H1 (cell line): ENCODE measurements at regions not wholly inside any gene's neighbourhood (a gene's known extent, or its start where the extent isn't known, plus 50 kb on each side); places are given as distances from the start of the nearest gene placed in this dataset.

Source experiments
- CTCF ChIA-PET: fragments of 300-600 bp; sonication (Branson Sonifier 250); formaldehyde crosslinking; loops from one replicate; lab custom pipeline; 2021; ENCODE audit not compliant: partially characterized antibody; lab: Charles Lee
- POLR2A ChIA-PET: fragments of 300-600 bp; sonication (Branson Sonifier 250); formaldehyde crosslinking; loops from one replicate; lab custom pipeline; 2021; ENCODE audit warnings: inconsistent platforms; ENCODE audit not compliant: partially characterized antibody; lab: Charles Lee
- DNase-seq, 2 experiments: peaks; one replicate each; pipeline versions ENCODE4 v3.0.0 to v3.0.0-alpha.2; 2010 to 2022; ENCODE audit warnings: low spot score in 2 of 2, low read depth in 1 of 2, mixed read lengths in 1 of 2
- FAIRE-seq: peaks from 2 replicates; lab custom pipeline; 2011; peaks lifted over from hg19 to GRCh38; lab: Jason Lieb, UNC
- H2AFZ ChIP-seq: 2 replicates; pipeline ENCODE4 v1.8.1; 2012; ENCODE audit warnings: low read length, inconsistent platforms
- H2AK5ac ChIP-seq: 2 replicates; pipeline ENCODE4 v1.6.1; 2013; ENCODE audit warnings: low read depth, low read length
- H2BK120ac ChIP-seq: replicated peaks from 2 replicates; pipeline ENCODE3; 2013; ENCODE audit warnings: low read depth, low read length, inconsistent platforms
- H2BK12ac ChIP-seq: 2 replicates; pipeline ENCODE4 v1.6.1; 2013; ENCODE audit warnings: low read depth, low read length
- H2BK15ac ChIP-seq: 2 replicates; pipeline ENCODE4 v1.6.1; 2013; ENCODE audit warnings: low read length
- H2BK20ac ChIP-seq: 2 replicates; pipeline ENCODE4 v1.6.1; 2013; ENCODE audit warnings: low read length
- H2BK5ac ChIP-seq: 2 replicates; pipeline ENCODE4 v1.6.1; 2013; ENCODE audit warnings: low read depth, low read length
- H3K14ac ChIP-seq: 2 replicates; pipeline ENCODE4 v1.6.1; 2013; ENCODE audit warnings: inconsistent platforms; ENCODE audit not compliant: insufficient read length
- H3K18ac ChIP-seq: 2 replicates; pipeline ENCODE4 v1.6.1; 2013; ENCODE audit warnings: low read length; ENCODE audit errors: extremely low read depth
- H3K23ac ChIP-seq: 2 replicates; pipeline ENCODE4 v1.6.1; 2013; ENCODE audit warnings: inconsistent platforms; ENCODE audit not compliant: insufficient read length
- H3K23me2 ChIP-seq: 2 replicates; pipeline ENCODE4 v1.6.1; 2013; ENCODE audit warnings: low read depth, low read length
- H3K27ac ChIP-seq: 2 replicates; pipeline ENCODE4 v1.6.1; 2011; ENCODE audit warnings: low read depth, low read length, inconsistent platforms
- H3K27me3 ChIP-seq, 4 experiments: replicated peaks in 1 of 4; 1 replicate in 1 of 4; 2 replicates in 3 of 4; pipeline versions ENCODE4 v1.6.1 to v1.8.1; 2011 to 2013; ENCODE audit warnings: low read length in 3 of 4, mild to moderate bottlenecking in 3 of 4, inconsistent platforms in 2 of 4, mixed read lengths in 2 of 4, moderate library complexity in 1 of 4; ENCODE audit not compliant: control insufficient read depth in 3 of 4, insufficient read depth in 3 of 4; ENCODE audit errors: extremely low read depth in 1 of 4
- H3K36me3 ChIP-seq, 4 experiments: 2 replicates each; pipeline versions ENCODE4 v1.6.1 to v1.8.1; 2011 to 2013; ENCODE audit warnings: mild to moderate bottlenecking in 4 of 4, low read length in 3 of 4, moderate library complexity in 2 of 4, control low read depth in 1 of 4, inconsistent platforms in 1 of 4; ENCODE audit not compliant: insufficient read depth in 4 of 4, control insufficient read depth in 2 of 4
- H3K4ac ChIP-seq: replicated peaks from 2 replicates; pipeline ENCODE3; 2013; ENCODE audit warnings: low read length, low read depth, mixed read lengths, inconsistent platforms; ENCODE audit not compliant: insufficient read length
- H3K4me1 ChIP-seq, 4 experiments: replicated peaks in 1 of 4; 1 replicate in 1 of 4; 2 replicates in 3 of 4; pipeline versions ENCODE4 v1.6.1 to v1.8.1; 2011 to 2013; ENCODE audit warnings: low read length in 3 of 4, inconsistent platforms in 2 of 4, mixed read lengths in 1 of 4; ENCODE audit not compliant: insufficient read depth in 4 of 4, control insufficient read depth in 3 of 4
- H3K4me2 ChIP-seq, 2 experiments: 2 replicates each; pipeline versions ENCODE4 v1.6.1 to v1.8.1; 2011 to 2013; ENCODE audit warnings: low read depth in 2 of 2, low read length in 2 of 2, control low read depth in 1 of 2, inconsistent platforms in 1 of 2, mild to moderate bottlenecking in 1 of 2; ENCODE audit not compliant: insufficient read depth in 1 of 2
- H3K4me3 ChIP-seq, 4 experiments: fragments of 200-600, 300-600 bp in 1 of 4; sonication (generic), shearing (Covaris generic), sonication (Bioruptor Twin) in 1 of 4; 2 replicates each; pipeline versions ENCODE4 v1.5.1 to v1.8.1; 2011 to 2016; ENCODE audit warnings: low read length in 4 of 4, low read depth in 3 of 4, control low read depth in 2 of 4, inconsistent platforms in 2 of 4, mild to moderate bottlenecking in 2 of 4, mixed read lengths in 1 of 4, moderate library complexity in 1 of 4; ENCODE audit not compliant: insufficient read depth in 2 of 4; ENCODE audit errors: extremely low read depth in 1 of 4
- H3K56ac ChIP-seq: replicated peaks from 2 replicates; pipeline ENCODE3; 2013; ENCODE audit warnings: low read depth, mild to moderate bottlenecking, mixed read lengths, low read length, inconsistent platforms; ENCODE audit not compliant: insufficient read length
- H3K79me1 ChIP-seq: 2 replicates; pipeline ENCODE4 v1.6.1; 2013; ENCODE audit warnings: low read depth, low read length, control low read depth
- H3K79me2 ChIP-seq, 2 experiments: 2 replicates each; pipeline versions ENCODE4 v1.6.1 to v1.8.1; 2012 to 2013; ENCODE audit warnings: low read length in 2 of 2, mild to moderate bottlenecking in 2 of 2, inconsistent platforms in 1 of 2; ENCODE audit not compliant: insufficient read depth in 2 of 2, control insufficient read depth in 1 of 2
- H3K9ac ChIP-seq, 4 experiments: replicated peaks in 1 of 4; 1 replicate in 1 of 4; 2 replicates in 3 of 4; pipeline versions ENCODE4 v1.6.1 to v1.8.1; 2011 to 2013; ENCODE audit warnings: low read depth in 3 of 4, low read length in 3 of 4, control low read depth in 2 of 4, mild to moderate bottlenecking in 2 of 4, moderate library complexity in 2 of 4, inconsistent platforms in 1 of 4; ENCODE audit errors: extremely low read depth in 1 of 4
- H3K9me3 ChIP-seq, 2 experiments: 2 replicates each; pipeline versions ENCODE4 v1.6.1 to v1.8.1; 2012 to 2013; ENCODE audit warnings: mild to moderate bottlenecking in 2 of 2, moderate library complexity in 2 of 2, control low read depth in 1 of 2, inconsistent platforms in 1 of 2, low read depth in 1 of 2, low read length in 1 of 2, mixed read lengths in 1 of 2; ENCODE audit not compliant: insufficient read depth in 2 of 2
- H4K20me1 ChIP-seq, 2 experiments: replicated peaks in 1 of 2; 2 replicates each; pipeline versions ENCODE3 to v1.8.1; 2011 to 2013; ENCODE audit warnings: inconsistent platforms in 2 of 2, low read length in 2 of 2, mild to moderate bottlenecking in 1 of 2; ENCODE audit not compliant: insufficient read depth in 2 of 2, control insufficient read depth in 1 of 2
- H4K5ac ChIP-seq: 2 replicates; pipeline ENCODE4 v1.6.1; 2013; ENCODE audit warnings: low read length, low read depth, mixed read lengths, inconsistent platforms; ENCODE audit not compliant: insufficient read length
- H4K8ac ChIP-seq: 2 replicates; pipeline ENCODE4 v1.8.0; 2013; ENCODE audit warnings: mild to moderate bottlenecking, moderate library complexity, low read length, inconsistent platforms; ENCODE audit not compliant: insufficient read depth; ENCODE audit errors: extremely low read depth
- H4K91ac ChIP-seq: replicated peaks from 2 replicates; pipeline ENCODE3; 2013; ENCODE audit warnings: low read length, mixed read lengths, inconsistent platforms; ENCODE audit not compliant: insufficient read length
- BACH1 ChIP-seq: IDR thresholded peaks from 2 replicates; pipeline ENCODE4 v1.6.1; 2012; ENCODE audit warnings: low read length, improper control_type of control experiment
- BCL11A ChIP-seq, 2 experiments: IDR thresholded peaks; one replicate each; pipeline ENCODE4 v1.6.1; 2011; ENCODE audit warnings: low read depth in 2 of 2, low read length in 2 of 2, mild to moderate bottlenecking in 2 of 2
- CBX8 ChIP-seq: fragments of 300-800, 300-1000 bp; sonication (generic); IDR thresholded peaks from 2 replicates; pipeline ENCODE4 v1.7.1; 2016; ENCODE audit warnings: low read depth, low read length, borderline replicate concordance
- CEBPB ChIP-seq: IDR thresholded peaks from 2 replicates; pipeline ENCODE4 v1.6.1; 2012; ENCODE audit warnings: low read depth, low read length
- CHD1 ChIP-seq: IDR thresholded peaks from 2 replicates; pipeline ENCODE4 v1.6.1; 2012; ENCODE audit warnings: low read depth, low read length, improper control_type of control experiment
- CHD2 ChIP-seq: IDR thresholded peaks from 2 replicates; pipeline ENCODE4 v1.6.1; 2012; ENCODE audit warnings: low read length, improper control_type of control experiment
- CREB1 ChIP-seq: IDR thresholded peaks from 2 replicates; pipeline ENCODE4 v1.6.1; 2012; ENCODE audit warnings: inconsistent platforms
- GABPA ChIP-seq: IDR thresholded peaks from 2 replicates; pipeline ENCODE4 v1.6.1; 2011; ENCODE audit warnings: mild to moderate bottlenecking, low read length, moderate library complexity, borderline replicate concordance; ENCODE audit not compliant: insufficient read depth
- MAFK ChIP-seq: IDR thresholded peaks from 2 replicates; pipeline ENCODE4 v1.6.1; 2012; ENCODE audit warnings: low read depth, mild to moderate bottlenecking, improper control_type of control experiment, low read length
- RAD21 ChIP-seq, 2 experiments: IDR thresholded peaks in 1 of 2; conservative IDR thresholded peaks in 1 of 2; 2 replicates each; pipeline ENCODE4 v1.6.1; 2011; ENCODE audit warnings: low read depth in 2 of 2, low read length in 2 of 2, improper control_type of control experiment in 1 of 2, inconsistent platforms in 1 of 2, mild to moderate bottlenecking in 1 of 2, moderate library complexity in 1 of 2
- SAP30 ChIP-seq: fragments of 300-600 bp; sonication (generic); IDR thresholded peaks from 2 replicates; pipeline ENCODE4 v1.7.1; 2012; ENCODE audit warnings: low read length, moderate library complexity, mild to moderate bottlenecking, inconsistent platforms; ENCODE audit not compliant: insufficient read depth, insufficient replicate concordance
- SRF ChIP-seq: IDR thresholded peaks from 2 replicates; pipeline ENCODE4 v1.6.1; 2011; ENCODE audit warnings: mild to moderate bottlenecking, low read depth, low read length, moderate library complexity
- SUZ12 ChIP-seq: fragments of 200-600 bp; sonication (generic); IDR thresholded peaks from 2 replicates; pipeline ENCODE4 v1.6.1; 2012; ENCODE audit warnings: mild to moderate bottlenecking, inconsistent platforms, low read length, moderate library complexity, mixed read lengths
- WGBS, 2 experiments: shearing (Covaris generic) in 1 of 2; methylation state at CpG; one replicate each; pipeline versions ENCODE4 v1.1.6 to v1.1.7; 2013 to 2015; ENCODE audit warnings: low lambda C conversion rate in 2 of 2, mixed read lengths in 2 of 2, inconsistent platforms in 1 of 2, low coverage in 1 of 2, missing lambda C conversion rate in 1 of 2; ENCODE audit not compliant: insufficient replicate concordance in 2 of 2, insufficient coverage in 1 of 2, insufficient read length in 1 of 2; ENCODE audit errors: extremely low coverage in 1 of 2, missing lambda C conversion rate in 1 of 2; 5-methylcytosine and 5-hydroxymethylcytosine counted together
- TF ChIP-seq, protein P1 (sequence below): IDR thresholded peaks from 2 replicates; pipeline ENCODE4 v1.6.1; 2012; ENCODE audit warnings: inconsistent platforms
- TF ChIP-seq, protein P2 (sequence below): IDR thresholded peaks from 2 replicates; pipeline ENCODE4 v1.6.1; 2012; ENCODE audit warnings: inconsistent platforms

DNA sequence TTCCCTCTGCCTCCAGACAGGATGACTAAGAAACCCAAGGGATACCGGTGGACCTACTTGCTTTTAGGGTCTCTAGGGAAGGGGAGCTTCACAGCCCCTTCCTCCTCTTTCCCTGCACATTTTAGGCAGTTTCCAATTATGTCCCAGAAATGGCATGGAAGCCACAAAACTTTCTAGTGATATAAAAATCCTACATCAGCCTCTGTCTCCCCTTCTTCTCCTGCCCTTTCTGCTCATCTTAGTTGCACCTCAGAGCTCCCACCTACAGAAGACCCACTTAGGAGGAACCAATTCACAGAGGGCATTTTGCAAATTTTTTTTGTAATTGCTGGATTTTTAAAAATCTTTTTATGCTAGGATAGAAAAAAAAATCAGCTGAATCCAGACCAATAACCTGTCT is 263.1 kb downstream of the TNS1 start:
- Histone ChIP-seq H4K91ac (no peak overlapping the region), H2BK5ac (no peak overlapping the region), H3K4me1 (no peaks in the 10 kb centered on the region), H2BK12ac (no peak overlapping the region), H2BK120ac (no peak overlapping the region), H2AFZ (no peak overlapping the region), H3K56ac (no peak overlapping the region), H2AK5ac (no peak overlapping the region), H3K4ac (no peak overlapping the region), H3K9me3 (no peaks in the 10 kb centered on the region), H3K4me2 (no peak overlapping the region), H4K20me1 (no peaks in the 10 kb centered on the region), H2BK20ac (no peak overlapping the region), H3K9ac (no peak overlapping the region), H3K79me2 (no peaks in the 10 kb centered on the region), H3K23ac (no peak overlapping the region), H3K4me3 (no peak overlapping the region), H3K36me3 (no peaks in the 10 kb centered on the region), H3K79me1 (no peaks in the 10 kb centered on the region), H4K5ac (no peak overlapping the region), H3K23me2 (no peaks in the 10 kb centered on the region), H2BK15ac (no peak overlapping the region), H3K14ac (no peak overlapping the region), H3K18ac (no peak overlapping the region), H3K27me3 (no peaks in the 10 kb centered on the region), H4K8ac (no peak overlapping the region), H3K27ac (no peak overlapping the region)
- DNase-seq (no peak), FAIRE-seq (no peak)
- ChIA-PET CTCF (interaction anchor here (0.6 to 2.2 kb wide), 4 partner anchors 11 to 1057 kb away, joined by 3 to 7 read pairs (median 4); no protein-coding TSS in a partner anchor), POLR2A (no interaction called here)
- 90% methylated on average over 1 of the region's 1 CpG; no CpG with 5 or more reads in 1 of the 2 experiments for WGBS, 2 experiments
- TF ChIP-seq, protein P1, sequence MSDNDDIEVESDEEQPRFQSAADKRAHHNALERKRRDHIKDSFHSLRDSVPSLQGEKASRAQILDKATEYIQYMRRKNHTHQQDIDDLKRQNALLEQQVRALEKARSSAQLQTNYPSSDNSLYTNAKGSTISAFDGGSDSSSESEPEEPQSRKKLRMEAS = no peak
- TF ChIP-seq, protein P2, sequence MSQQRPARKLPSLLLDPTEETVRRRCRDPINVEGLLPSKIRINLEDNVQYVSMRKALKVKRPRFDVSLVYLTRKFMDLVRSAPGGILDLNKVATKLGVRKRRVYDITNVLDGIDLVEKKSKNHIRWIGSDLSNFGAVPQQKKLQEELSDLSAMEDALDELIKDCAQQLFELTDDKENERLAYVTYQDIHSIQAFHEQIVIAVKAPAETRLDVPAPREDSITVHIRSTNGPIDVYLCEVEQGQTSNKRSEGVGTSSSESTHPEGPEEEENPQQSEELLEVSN = no peak
- TF ChIP-seq SRF (no peak), MAFK (no peak), BCL11A (IDR thresholded peaks at IDR 0.05; ENCODE audit: low read depth in 2 of 2, low read length in 2 of 2) (no peak), BACH1 (no peak), SUZ12 (no peak), CEBPB (no peak), CHD1 (no peak), CREB1 (no peak), CBX8 (no peak), SAP30 (no peak), RAD21 (IDR thresholded peaks at IDR 0.05 in 1 of 2, conservative IDR thresholded peaks at IDR 0.05 in 1 of 2; ENCODE audit: low read depth in 2 of 2, low read length in 2 of 2) (no peak), CHD2 (no peak), GABPA (no peak)
